ENCODE measurements at regions not wholly inside any gene's neighbourhood (a gene's known extent, or its start where the extent isn't known, plus 50 kb on each side); places are given as distances from the start of the nearest gene placed in this dataset.

DNA sequence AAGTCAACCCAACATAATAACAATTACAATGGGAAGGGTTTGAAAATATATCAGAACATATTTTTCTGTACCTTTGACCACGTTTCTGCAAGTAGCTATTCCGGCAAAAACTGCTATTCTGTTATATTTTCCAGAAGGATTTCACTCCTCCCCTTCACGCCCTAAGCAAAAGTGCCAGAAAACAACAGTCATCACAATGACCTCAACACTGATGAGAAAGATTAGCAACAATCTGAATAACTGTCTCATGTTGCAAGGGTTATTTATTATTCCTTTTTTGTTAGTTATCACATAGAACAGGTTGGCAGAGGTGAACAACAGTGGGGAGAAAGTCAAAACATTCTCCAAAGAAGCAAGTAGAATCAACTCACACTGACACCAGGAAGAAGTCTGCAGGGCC, 269.4 kb upstream of the ARRDC4 start:
- no peak overlapping the region for H2BK15ac ChIP-seq (ENCODE audit: low read length)
- H3K23ac ChIP-seq (ENCODE audit: low read depth, low read length, poor library complexity), result no peak overlapping the region
- H3K4me1 ChIP-seq (ENCODE audit: control insufficient read depth in 2 of 2, insufficient read depth in 1 of 2, low read depth in 1 of 2, low read length in 2 of 2), result peaks cover 0 to 3% of the 10 kb centered on the region in 2 donors
- no peak overlapping the region for H3K27ac ChIP-seq (replicated peaks; ENCODE audit: low read length)
- H3K4me3 ChIP-seq (ENCODE audit: low read length in 2 of 2), result no peak overlapping the region
- H3K9ac ChIP-seq (ENCODE audit: low read depth, low read length, poor library complexity), result no peak overlapping the region
- no peak overlapping the region for H4K91ac ChIP-seq (ENCODE audit: low read depth, low read length, poor library complexity)
- no peaks in the 10 kb centered on the region for H3K79me1 ChIP-seq (ENCODE audit: low read depth, low read length)
- H3K4me2 ChIP-seq (ENCODE audit: insufficient read depth, low read length, poor library complexity, severe bottlenecking), result no peak overlapping the region
- no peak overlapping the region for H2AK5ac ChIP-seq (ENCODE audit: low read depth, low read length)
- H3K14ac ChIP-seq (ENCODE audit: low read length), result no peak overlapping the region
- H2BK120ac ChIP-seq (ENCODE audit: low read depth, low read length), result no peak overlapping the region
- no peak for DNase-seq (ENCODE audit: low spot score)
- H3K27me3 ChIP-seq (ENCODE audit: control insufficient read depth in 3 of 3, insufficient read depth in 3 of 3, low read depth in 1 of 3, low read length in 3 of 3), result no peaks in the 10 kb centered on the region
- H2BK12ac ChIP-seq (ENCODE audit: low read length), result no peak overlapping the region
- H3K9me3 ChIP-seq (replicated peaks in 1 of 2; ENCODE audit: control insufficient read depth in 2 of 2, insufficient read depth in 1 of 2, low read depth in 1 of 2, low read length in 2 of 2), result no peaks in the 10 kb centered on the region
- no peak overlapping the region for H3K4ac ChIP-seq (ENCODE audit: low read length)
- no peak overlapping the region for H4K8ac ChIP-seq (ENCODE audit: low read depth, low read length)
- no peak overlapping the region for H2BK5ac ChIP-seq (ENCODE audit: low read length)
- WGBS, 2 donors (ENCODE audit: extremely low coverage in 2 of 2, insufficient read length in 2 of 2, insufficient replicate concordance in 1 of 2), result no CpG with 5 or more reads among the region's 3 CpGs
- no peaks in the 10 kb centered on the region for H3K36me3 ChIP-seq (replicated peaks in 1 of 2; ENCODE audit: control insufficient read depth in 2 of 2, insufficient read depth in 2 of 2, low read length in 2 of 2)
- no peak overlapping the region for H3K18ac ChIP-seq (ENCODE audit: low read length)
- no peak overlapping the region for H2AFZ ChIP-seq (ENCODE audit: low read length)

DNA sequence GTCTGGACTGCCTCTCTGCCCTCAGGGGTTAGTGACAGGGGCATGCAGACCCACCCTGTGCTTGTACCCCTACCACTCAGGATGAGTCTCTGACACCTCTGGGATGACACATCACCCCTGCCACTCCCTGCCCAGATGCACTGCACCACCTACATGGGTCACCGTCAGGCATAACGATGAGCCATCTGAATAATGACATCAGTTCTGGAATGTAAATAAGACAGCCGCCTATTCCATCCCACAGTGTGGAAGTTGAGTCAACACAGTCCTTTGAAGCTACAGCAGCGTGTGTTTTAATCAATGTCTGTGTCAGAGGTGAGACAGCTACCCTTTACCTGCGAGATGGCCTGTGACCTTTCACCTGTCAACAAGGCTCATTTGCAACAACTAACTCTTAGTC, 268.7 kb upstream of the ARRDC4 start:
- Histone ChIP-seq H3K18ac (ENCODE audit: low read length) (no peak overlapping the region), H2BK5ac (ENCODE audit: low read length) (no peak overlapping the region), H3K23ac (ENCODE audit: low read depth, low read length, poor library complexity) (no peak overlapping the region), H4K8ac (ENCODE audit: low read depth, low read length) (peak overlapping the region; percentile 44), H3K9me3 (replicated peaks in 1 of 2; ENCODE audit: control insufficient read depth in 2 of 2, insufficient read depth in 1 of 2, low read depth in 1 of 2, low read length in 2 of 2) (no peaks in the 10 kb centered on the region), H3K4me2 (ENCODE audit: insufficient read depth, low read length, poor library complexity, severe bottlenecking) (no peak overlapping the region), H3K4ac (ENCODE audit: low read length) (no peak overlapping the region), H2BK120ac (ENCODE audit: low read depth, low read length) (no peak overlapping the region), H2AFZ (ENCODE audit: low read length) (no peak overlapping the region), H3K14ac (ENCODE audit: low read length) (no peak overlapping the region), H3K4me3 (ENCODE audit: low read length in 2 of 2) (no peak overlapping the region), H3K36me3 (replicated peaks in 1 of 2; ENCODE audit: control insufficient read depth in 2 of 2, insufficient read depth in 2 of 2, low read length in 2 of 2) (no peaks in the 10 kb centered on the region), H3K9ac (ENCODE audit: low read depth, low read length, poor library complexity) (no peak overlapping the region), H3K27me3 (ENCODE audit: control insufficient read depth in 3 of 3, insufficient read depth in 3 of 3, low read depth in 1 of 3, low read length in 3 of 3) (no peaks in the 10 kb centered on the region), H3K4me1 (ENCODE audit: control insufficient read depth in 2 of 2, insufficient read depth in 1 of 2, low read depth in 1 of 2, low read length in 2 of 2) (peaks cover 0 to 3% of the 10 kb centered on the region in 2 donors), H2AK5ac (ENCODE audit: low read depth, low read length) (no peak overlapping the region), H2BK12ac (ENCODE audit: low read length) (no peak overlapping the region), H4K91ac (ENCODE audit: low read depth, low read length, poor library complexity) (no peak overlapping the region), H2BK15ac (ENCODE audit: low read length) (no peak overlapping the region), H3K79me1 (ENCODE audit: low read depth, low read length) (no peaks in the 10 kb centered on the region), H3K27ac (replicated peaks; ENCODE audit: low read length) (no peak overlapping the region)
- DNase-seq (ENCODE audit: low spot score), result no peak
- WGBS, 2 donors (ENCODE audit: extremely low coverage in 2 of 2, insufficient read length in 2 of 2, insufficient replicate concordance in 1 of 2), result no CpG with 5 or more reads among the region's 5 CpGs

- peaks cover 0 to 3% of the 10 kb centered on the region in 2 donors for H3K4me1 ChIP-seq (ENCODE audit: control insufficient read depth in 2 of 2, insufficient read depth in 1 of 2, low read depth in 1 of 2, low read length in 2 of 2)
- H3K4me2 ChIP-seq (ENCODE audit: insufficient read depth, low read length, poor library complexity, severe bottlenecking), result no peak overlapping the region
- no peak overlapping the region for H3K4ac ChIP-seq (ENCODE audit: low read length)
- peak overlapping the region; percentile 11 for H3K18ac ChIP-seq (ENCODE audit: low read length)
- no peak overlapping the region for H2AFZ ChIP-seq (ENCODE audit: low read length)
- H4K91ac ChIP-seq (ENCODE audit: low read depth, low read length, poor library complexity), result no peak overlapping the region
- no peak overlapping the region for H2BK12ac ChIP-seq (ENCODE audit: low read length)
- no peak overlapping the region for H2AK5ac ChIP-seq (ENCODE audit: low read depth, low read length)
- H4K8ac ChIP-seq (ENCODE audit: low read depth, low read length), result no peak overlapping the region
- no peaks in the 10 kb centered on the region for H3K79me1 ChIP-seq (ENCODE audit: low read depth, low read length)
- H3K9me3 ChIP-seq (replicated peaks in 1 of 2; ENCODE audit: control insufficient read depth in 2 of 2, insufficient read depth in 1 of 2, low read depth in 1 of 2, low read length in 2 of 2), result no peaks in the 10 kb centered on the region
- H3K23ac ChIP-seq (ENCODE audit: low read depth, low read length, poor library complexity), result no peak overlapping the region
- H3K27me3 ChIP-seq (ENCODE audit: control insufficient read depth in 3 of 3, insufficient read depth in 3 of 3, low read depth in 1 of 3, low read length in 3 of 3), result no peaks in the 10 kb centered on the region
- WGBS, 2 donors (ENCODE audit: extremely low coverage in 2 of 2, insufficient read length in 2 of 2, insufficient replicate concordance in 1 of 2), result no CpG with 5 or more reads among the region's 17 CpGs
- no peak for DNase-seq (ENCODE audit: low spot score)
- no peak overlapping the region for H2BK15ac ChIP-seq (ENCODE audit: low read length)
- no peak overlapping the region for H3K27ac ChIP-seq (replicated peaks; ENCODE audit: low read length)
- H3K14ac ChIP-seq (ENCODE audit: low read length), result no peak overlapping the region
- H2BK5ac ChIP-seq (ENCODE audit: low read length), result no peak overlapping the region
- H3K9ac ChIP-seq (ENCODE audit: low read depth, low read length, poor library complexity), result no peak overlapping the region
- H3K4me3 ChIP-seq (ENCODE audit: low read length in 2 of 2), result no peak overlapping the region
- no peak overlapping the region for H2BK120ac ChIP-seq (ENCODE audit: low read depth, low read length)
- H3K36me3 ChIP-seq (replicated peaks in 1 of 2; ENCODE audit: control insufficient read depth in 2 of 2, insufficient read depth in 2 of 2, low read length in 2 of 2), result no peaks in the 10 kb centered on the region
Measured at GRCh38 chr15:97692301-97693015, 268.0 kb upstream of the ARRDC4 start.

GRCh38 chr15:97694456-97694855, 266.0 kb upstream of the ARRDC4 start:
- Histone ChIP-seq H3K27ac (replicated peaks; ENCODE audit: low read length) (no peak overlapping the region), H2AK5ac (ENCODE audit: low read depth, low read length) (no peak overlapping the region), H3K4me3 (ENCODE audit: low read length in 2 of 2) (no peak overlapping the region), H3K4me2 (ENCODE audit: insufficient read depth, low read length, poor library complexity, severe bottlenecking) (no peak overlapping the region), H4K8ac (ENCODE audit: low read depth, low read length) (no peak overlapping the region), H2BK15ac (ENCODE audit: low read length) (peak overlapping the region; percentile 56), H2BK120ac (ENCODE audit: low read depth, low read length) (no peak overlapping the region), H3K23ac (ENCODE audit: low read depth, low read length, poor library complexity) (no peak overlapping the region), H2AFZ (ENCODE audit: low read length) (no peak overlapping the region), H3K36me3 (replicated peaks in 1 of 2; ENCODE audit: control insufficient read depth in 2 of 2, insufficient read depth in 2 of 2, low read length in 2 of 2) (no peaks in the 10 kb centered on the region), H3K79me1 (ENCODE audit: low read depth, low read length) (no peaks in the 10 kb centered on the region), H3K4ac (ENCODE audit: low read length) (peak overlapping the region; percentile 27), H2BK12ac (ENCODE audit: low read length) (no peak overlapping the region), H2BK5ac (ENCODE audit: low read length) (no peak overlapping the region), H3K9ac (ENCODE audit: low read depth, low read length, poor library complexity) (no peak overlapping the region), H3K14ac (ENCODE audit: low read length) (peak overlapping the region; percentile 85), H3K18ac (ENCODE audit: low read length) (peak overlapping the region; percentile 86), H3K4me1 (ENCODE audit: control insufficient read depth in 2 of 2, insufficient read depth in 1 of 2, low read depth in 1 of 2, low read length in 2 of 2) (peaks cover 0 to 3% of the 10 kb centered on the region in 2 donors), H3K27me3 (ENCODE audit: control insufficient read depth in 3 of 3, insufficient read depth in 3 of 3, low read depth in 1 of 3, low read length in 3 of 3) (no peaks in the 10 kb centered on the region), H4K91ac (ENCODE audit: low read depth, low read length, poor library complexity) (no peak overlapping the region), H3K9me3 (replicated peaks in 1 of 2; ENCODE audit: control insufficient read depth in 2 of 2, insufficient read depth in 1 of 2, low read depth in 1 of 2, low read length in 2 of 2) (no peaks in the 10 kb centered on the region)
- DNase-seq (ENCODE audit: low spot score), result no peak
- WGBS, 2 donors (ENCODE audit: extremely low coverage in 2 of 2, insufficient read length in 2 of 2, insufficient replicate concordance in 1 of 2), result no CpG with 5 or more reads among the region's 7 CpGs
